Head of caudate nucleus (tissue), 42 donors: ENCODE measurements at regions not wholly inside any gene's neighbourhood (a gene's known extent, or its start where the extent isn't known, plus 50 kb on each side); places are given as distances from the start of the nearest gene placed in this dataset.
A peak's percentile ranks its signal among the peaks of the same experiment; 100 is the strongest.
"Not testable (repeated sequence)": the region's sequence is repeated elsewhere in the genome, so short reads cannot be mapped to it uniquely, and the experiment has no call there.

ENCODE experiments used
- DNase-seq, 42 donors: peaks; one replicate each; pipeline versions ENCODE4 v3.0.0 to v3.0.0-alpha.2; 2020 to 2021; ENCODE audit warnings: mixed read lengths in 7 of 42
- intact Hi-C: fragments of 100-400 bp; cut with DNase I; formaldehyde crosslinking; loops from one replicate; pipeline ENCODE4 v1.15.0; 2022

DNA sequence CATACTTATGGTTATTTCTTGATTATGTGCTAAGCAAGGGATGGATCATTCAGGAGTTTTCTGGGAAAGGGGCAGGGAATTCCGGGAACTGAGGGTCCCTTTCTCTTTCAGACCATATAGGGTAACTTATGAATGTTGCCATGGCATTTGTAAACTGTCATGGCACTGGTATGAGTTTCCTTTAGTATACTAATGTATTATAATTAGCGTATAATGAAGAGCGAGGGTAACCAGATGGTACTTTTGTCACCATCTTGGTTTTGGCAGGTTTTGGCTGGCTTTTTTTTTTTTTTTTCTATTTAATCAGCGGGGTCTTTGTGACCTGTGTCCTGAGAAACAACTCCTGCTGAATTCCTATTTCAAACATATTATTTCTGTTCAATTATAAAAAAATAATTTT lies 237.6 kb upstream of the PTER start:
- intact Hi-C loops, result no loop called here
- DNase-seq, result no peak

DNA sequence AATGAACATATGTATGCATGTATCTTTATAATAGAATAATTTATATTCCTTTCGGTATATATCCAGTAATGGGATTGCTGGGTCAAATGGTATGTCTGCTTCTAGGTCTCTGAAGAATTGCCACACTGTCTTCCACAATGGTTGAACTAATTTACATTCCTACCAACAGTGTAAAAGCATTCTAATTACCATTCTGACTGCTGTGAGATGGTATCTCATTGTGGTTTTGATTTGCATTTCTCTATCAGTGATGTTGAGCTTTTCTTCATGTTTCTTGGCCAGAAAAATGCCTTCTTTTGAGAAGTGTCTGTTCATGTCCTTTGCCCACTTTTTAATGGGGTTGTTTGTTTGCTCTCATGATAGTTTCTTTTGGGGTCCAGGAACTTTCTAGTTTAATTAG lies 213.2 kb upstream of the PTER start:
- intact Hi-C loops, DNase-seq: not testable (repeated sequence)

GRCh38 chr10:16227674-16228073 lies 209.1 kb upstream of the PTER start:
- intact Hi-C loops, result no loop called here
- no peak for DNase-seq

DNA sequence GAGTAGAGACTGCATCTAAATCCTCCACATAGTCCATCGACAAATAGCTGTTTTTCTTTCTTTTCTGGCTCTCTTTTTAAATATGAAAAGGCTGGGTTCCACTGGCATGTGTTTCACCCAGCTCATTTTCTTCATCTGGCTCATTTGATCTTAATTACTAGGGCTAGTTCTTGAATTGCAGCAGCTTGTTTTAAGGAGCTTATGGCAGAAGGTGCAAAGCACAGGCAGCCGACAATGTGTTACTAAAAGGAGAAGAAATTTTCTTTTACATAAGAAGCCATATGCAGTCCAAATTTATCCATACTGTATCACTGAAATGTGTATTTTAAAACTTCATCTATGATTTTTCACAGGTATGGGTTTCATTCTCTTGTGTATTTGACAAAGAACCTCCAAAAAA lies 205.6 kb upstream of the PTER start:
- intact Hi-C loops, result no loop called here
- DNase-seq, result no peak

DNA sequence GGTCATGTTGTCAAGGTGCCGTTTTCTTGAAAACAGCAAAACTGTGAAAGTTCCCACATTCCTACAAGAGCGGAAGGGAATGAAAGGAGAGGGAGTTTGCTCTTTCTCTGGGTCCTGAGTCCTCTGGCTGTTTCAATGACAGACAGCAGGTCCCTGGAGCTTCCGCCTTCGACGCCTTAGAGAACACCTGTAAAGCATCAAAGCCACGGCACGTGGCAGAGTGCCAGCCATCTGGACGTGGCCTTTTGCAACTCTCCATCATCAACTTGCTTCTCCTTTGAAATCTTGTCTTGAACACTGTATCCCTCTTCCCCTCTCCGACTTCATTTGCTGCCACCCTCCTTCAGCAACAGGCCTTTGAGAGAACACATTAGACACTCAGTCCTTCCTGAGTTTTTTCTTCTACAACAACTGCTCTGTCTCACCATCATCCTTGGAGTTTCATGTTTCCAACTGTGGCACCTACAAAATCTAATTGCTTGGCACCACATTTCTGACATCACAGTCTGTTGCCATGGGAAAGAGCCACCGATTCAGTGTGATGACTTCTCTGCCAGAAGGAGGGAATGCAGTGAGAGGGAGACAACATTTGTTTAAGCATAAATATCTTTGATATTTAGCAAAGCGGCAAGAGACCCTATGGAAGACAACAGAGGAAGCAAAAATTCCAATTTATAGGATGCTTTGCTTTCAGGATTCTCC lies 204.9 kb upstream of the PTER start:
- no peak for DNase-seq
- intact Hi-C loops, result no loop called here

DNA sequence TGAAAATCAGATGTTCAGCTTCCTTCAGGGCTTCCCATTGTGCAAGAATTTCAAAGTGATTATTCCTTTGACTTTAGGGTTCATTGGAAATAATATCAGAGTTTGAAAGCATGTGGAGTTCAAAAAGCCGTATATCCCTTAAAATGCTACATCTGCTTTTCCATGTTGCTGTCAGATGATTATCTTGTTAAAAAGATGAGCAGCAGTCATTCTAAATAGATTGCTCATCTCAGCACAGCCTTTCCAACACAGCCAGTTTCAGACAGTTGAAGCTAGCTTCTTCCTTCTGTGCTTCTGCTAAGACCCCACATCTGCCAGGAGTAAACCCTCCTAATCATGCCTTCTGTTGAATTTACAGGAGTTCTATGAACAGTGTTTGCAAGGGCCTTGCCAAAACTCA lies 204.4 kb upstream of the PTER start:
- no peak for DNase-seq
- intact Hi-C loops, result no loop called here

DNA sequence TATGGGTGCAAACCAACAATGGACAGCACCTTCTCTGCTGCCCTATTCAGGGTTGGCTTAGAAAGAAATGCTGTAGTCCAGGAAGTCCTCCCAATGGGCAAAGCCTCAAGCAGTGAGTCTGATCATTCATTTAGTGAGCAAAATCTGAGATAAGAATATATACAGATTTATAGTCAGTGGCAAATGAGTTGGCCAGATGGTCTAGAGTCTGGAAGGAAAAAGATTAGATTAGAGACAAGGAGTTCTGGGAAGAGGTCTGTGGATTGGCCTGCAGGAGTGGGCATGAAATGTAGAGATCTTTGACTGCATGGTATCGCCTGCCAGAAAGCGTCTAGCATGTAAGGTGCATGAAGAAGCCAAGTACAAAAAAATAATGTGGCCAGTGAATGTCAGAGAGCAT lies 201.9 kb upstream of the PTER start:
- no peak for DNase-seq
- intact Hi-C loops, result no loop called here

- intact Hi-C loops, result no loop called here
- DNase-seq, result no peak
Measured at GRCh38 chr10:16242446-16242845, 194.4 kb upstream of the PTER start.

- DNase-seq, result no peak
- intact Hi-C loops, result no loop called here
Measured at GRCh38 chr10:16242859-16243613, 193.8 kb upstream of the PTER start.

DNA sequence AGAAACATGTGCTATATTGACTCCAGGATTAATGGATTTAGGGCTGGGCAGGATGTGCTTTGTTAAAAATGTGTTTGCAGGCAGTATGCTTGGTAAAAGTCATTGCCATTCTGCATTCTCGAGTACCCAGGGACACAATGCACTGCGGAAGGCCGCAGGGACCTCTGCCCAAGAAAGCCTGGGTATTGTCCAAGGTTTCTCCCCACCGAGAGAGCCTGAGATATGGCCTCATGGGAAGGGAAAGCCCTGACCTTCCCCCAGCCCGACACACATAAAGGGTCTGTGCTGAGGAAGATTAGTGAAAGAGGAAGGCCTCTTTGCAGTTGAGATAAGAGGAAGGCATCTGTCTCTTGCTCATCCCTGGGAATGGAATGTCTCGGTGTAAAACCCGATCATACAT lies 186.7 kb upstream of the PTER start:
- DNase-seq, intact Hi-C loops: not testable (repeated sequence)

DNA sequence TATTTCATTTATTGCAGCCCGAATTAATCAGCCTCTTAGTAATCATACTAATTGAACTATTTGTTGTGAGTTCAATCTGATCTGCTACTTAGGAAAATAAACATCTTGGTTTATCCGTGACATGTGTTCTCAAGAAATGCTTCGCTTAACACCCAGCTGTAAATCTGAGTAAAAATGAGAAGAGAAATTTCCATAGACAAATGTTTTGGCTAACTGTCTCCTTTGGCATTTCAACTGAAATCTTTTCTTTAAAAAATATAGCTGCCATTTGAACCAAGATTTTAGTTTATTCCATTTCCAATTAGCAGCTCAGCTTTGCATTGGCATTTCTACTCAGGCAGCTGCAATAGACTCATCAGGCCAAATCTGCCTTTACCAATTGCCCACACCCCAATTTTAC lies 180.5 kb upstream of the PTER start:
- no peak for DNase-seq
- intact Hi-C loops, result no loop called here

- intact Hi-C loops, result no loop called here
- DNase-seq, result no peak
Measured at GRCh38 chr10:16258291-16259040, 178.3 kb upstream of the PTER start.

GRCh38 chr10:16259726-16260125 lies 177.1 kb upstream of the PTER start:
- intact Hi-C loops, result no loop called here
- no peak for DNase-seq

GRCh38 chr10:16260388-16260787 lies 176.4 kb upstream of the PTER start:
- intact Hi-C loops, result no loop called here

DNA sequence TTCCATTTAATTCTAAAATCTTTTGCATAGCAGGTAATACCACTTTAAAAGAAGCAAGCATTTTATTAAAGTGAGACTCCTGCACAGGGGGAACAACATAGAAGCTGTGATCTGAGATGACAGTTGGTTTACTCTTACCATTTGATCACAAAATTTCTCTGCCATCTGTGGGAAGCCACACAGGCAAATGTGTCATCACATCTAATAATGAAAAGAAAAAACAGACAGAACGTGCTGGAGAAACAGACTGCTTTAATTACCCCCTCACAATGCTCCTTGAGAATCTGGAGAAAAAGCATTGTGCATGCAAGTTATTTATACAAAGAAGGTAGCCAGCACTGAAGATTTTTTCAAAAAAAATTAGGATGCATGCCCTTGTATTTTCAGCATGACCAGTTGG lies 165.2 kb upstream of the PTER start:
- DNase-seq, result no peak
- intact Hi-C loops, result no loop called here

More at GRCh38 chr10:16260388-16260787, 176.4 kb upstream of the PTER start:
- no peak for DNase-seq

GRCh38 chr10:16274911-16275310 lies 161.9 kb upstream of the PTER start:
- DNase-seq, result no peak
- intact Hi-C loops, result no loop called here

GRCh38 chr10:16280595-16280994 lies 156.2 kb upstream of the PTER start:
- DNase-seq, result no peak
- intact Hi-C loops, result no loop called here

DNA sequence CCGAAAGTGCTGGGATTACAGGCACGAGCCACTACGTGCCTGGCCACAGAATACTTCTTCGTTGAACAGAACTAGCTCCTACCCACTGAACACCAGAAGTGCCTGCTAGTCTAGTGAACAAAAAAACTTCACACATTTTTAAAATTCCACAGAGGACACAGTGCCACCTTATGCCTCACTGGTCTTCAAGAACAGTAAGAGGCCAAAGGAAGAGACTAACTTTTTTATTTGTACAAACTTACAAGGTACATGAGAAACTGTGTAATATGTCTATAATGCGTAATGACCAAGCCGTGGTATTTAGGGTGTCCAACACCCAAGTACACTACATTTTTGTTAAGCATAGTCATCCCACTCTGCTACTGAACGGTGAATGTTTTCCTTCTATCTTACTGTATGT lies 144.4 kb upstream of the PTER start:
- no peak for DNase-seq

GRCh38 chr10:16297069-16297468 lies 139.7 kb upstream of the PTER start:
- DNase-seq, result no peak
- intact Hi-C loops, result no loop called here

More for the DNA sequence above, 144.4 kb upstream of the PTER start:
- intact Hi-C loops, result no loop called here

DNA sequence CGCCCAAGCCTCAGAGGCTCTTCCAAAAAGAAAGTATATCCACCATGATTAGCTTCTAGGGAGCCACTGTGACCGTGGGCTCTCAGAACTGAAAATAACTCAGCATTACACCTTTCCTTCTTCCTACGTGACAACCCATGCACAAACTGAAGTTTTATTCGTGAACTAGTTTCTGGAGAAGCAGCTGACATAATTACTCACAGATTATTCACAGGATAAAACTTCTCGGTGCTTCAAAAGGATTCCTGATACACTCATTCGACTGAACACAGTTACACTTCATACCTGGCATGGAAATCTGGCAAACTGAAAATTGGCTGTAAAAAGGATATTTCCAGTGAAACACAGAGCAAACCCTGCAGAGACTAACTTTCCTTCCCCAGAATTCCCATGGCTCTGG lies 139.2 kb upstream of the PTER start:
- intact Hi-C loops, result no loop called here
- peak in 4 of 42 donors; percentile 3 to 38 (median 5) for DNase-seq
